CD14-positive monocyte (primary cell): ENCODE measurements at regions not wholly inside any gene's neighbourhood (a gene's known extent, or its start where the extent isn't known, plus 50 kb on each side); places are given as distances from the start of the nearest gene placed in this dataset.
A peak's percentile ranks its signal among the peaks of the same experiment; 100 is the strongest.

Source experiments
- DNase-seq, 3 donors: peaks; one replicate each; pipeline ENCODE4 v3.0.0-alpha.2; 2011 to 2022
- H2AFZ ChIP-seq: 2 replicates; pipeline ENCODE4 v1.6.0; 2012; ENCODE audit warnings: mild to moderate bottlenecking, low read depth, low read length, inconsistent platforms; ENCODE audit not compliant: insufficient read depth, poor library complexity, severe bottlenecking
- H3K27ac ChIP-seq, 2 donors: 1 replicate in 1 of 2; 2 replicates in 1 of 2; pipeline ENCODE4 v1.5.1; 2012 to 2013; ENCODE audit warnings: low read length in 2 of 2, control low read depth in 1 of 2, inconsistent platforms in 1 of 2, low read depth in 1 of 2, mild to moderate bottlenecking in 1 of 2
- H3K27me3 ChIP-seq, 2 donors: one replicate each; pipeline versions ENCODE4 v1.6.0 to v1.6.1; 2011 to 2013; ENCODE audit warnings: low read length in 2 of 2; ENCODE audit not compliant: control insufficient read depth in 2 of 2, insufficient read depth in 2 of 2
- H3K36me3 ChIP-seq, 2 donors: replicated peaks in 1 of 2; 1 replicate in 1 of 2; 2 replicates in 1 of 2; pipeline versions ENCODE4 v1.5.1 to v1.6.1; 2012 to 2013; ENCODE audit warnings: low read length in 2 of 2, control low read depth in 1 of 2, inconsistent platforms in 1 of 2, mild to moderate bottlenecking in 1 of 2; ENCODE audit not compliant: insufficient read depth in 2 of 2, control insufficient read depth in 1 of 2
- H3K4me1 ChIP-seq, 2 donors: 1 replicate in 1 of 2; 2 replicates in 1 of 2; pipeline versions ENCODE4 v1.5.1 to v1.6.1; 2012 to 2013; ENCODE audit warnings: low read length in 2 of 2, control low read depth in 1 of 2, inconsistent platforms in 1 of 2, mild to moderate bottlenecking in 1 of 2, moderate library complexity in 1 of 2; ENCODE audit not compliant: insufficient read depth in 2 of 2, control insufficient read depth in 1 of 2
- H3K4me2 ChIP-seq: replicated peaks from 2 replicates; pipeline ENCODE3; 2012; ENCODE audit warnings: low read length, moderate library complexity, mild to moderate bottlenecking; ENCODE audit not compliant: poor library complexity, severe bottlenecking; ENCODE audit errors: extremely low read depth
- H3K4me3 ChIP-seq, 3 experiments: fragments of 200-600 bp in 1 of 3; sonication (generic) in 1 of 3; replicated peaks in 1 of 3; 1 replicate in 2 of 3; 2 replicates in 1 of 3; pipeline ENCODE4 v1.5.1; 2011 to 2013; ENCODE audit warnings: low read length in 3 of 3, mild to moderate bottlenecking in 3 of 3, control low read depth in 2 of 3, low read depth in 2 of 3, inconsistent platforms in 1 of 3, moderate library complexity in 1 of 3
- H3K79me2 ChIP-seq: 2 replicates; pipeline ENCODE4 v1.6.0; 2012; ENCODE audit warnings: mild to moderate bottlenecking, control low read depth, inconsistent platforms, low read length, moderate library complexity; ENCODE audit not compliant: insufficient read depth
- H3K9ac ChIP-seq: 2 replicates; pipeline ENCODE4 v1.6.0; 2017; ENCODE audit warnings: low read length, mild to moderate bottlenecking; ENCODE audit not compliant: insufficient read depth, poor library complexity, severe bottlenecking
- H3K9me3 ChIP-seq, 2 donors: replicated peaks in 1 of 2; 1 replicate in 1 of 2; 2 replicates in 1 of 2; pipeline versions ENCODE4 v1.5.1 to v1.6.1; 2012 to 2013; ENCODE audit warnings: low read length in 2 of 2, control low read depth in 1 of 2; ENCODE audit not compliant: control insufficient read depth in 1 of 2, insufficient read depth in 1 of 2
- H4K20me1 ChIP-seq: 2 replicates; pipeline ENCODE4 v1.6.0; 2012; ENCODE audit warnings: mild to moderate bottlenecking, low read length, control low read depth, moderate library complexity; ENCODE audit not compliant: insufficient read depth
- H3K27ac Mint-ChIP-seq, 7 donors: one replicate each; pipeline ENCODE4 v1.8.0; 2020; ENCODE audit warnings: mild to moderate bottlenecking in 7 of 7, mixed read lengths in 7 of 7, moderate library complexity in 6 of 7, inconsistent platforms in 2 of 7
- H3K27me3 Mint-ChIP-seq, 3 donors: one replicate each; pipeline ENCODE4 v1.8.0; 2021 to 2022; ENCODE audit warnings: low read depth in 3 of 3, mild to moderate bottlenecking in 3 of 3, mixed read lengths in 3 of 3, moderate library complexity in 3 of 3, inconsistent platforms in 1 of 3
- H3K36me3 Mint-ChIP-seq, 2 donors: one replicate each; pipeline ENCODE4 v1.8.0; 2020; ENCODE audit warnings: mixed read lengths in 2 of 2, inconsistent platforms in 1 of 2, mild to moderate bottlenecking in 1 of 2
- H3K4me1 Mint-ChIP-seq: one replicate; pipeline ENCODE4 v1.8.0; 2020; ENCODE audit warnings: mild to moderate bottlenecking, mixed read lengths
- H3K4me3 Mint-ChIP-seq, 2 donors: one replicate each; pipeline ENCODE4 v1.8.0; 2020; ENCODE audit warnings: mild to moderate bottlenecking in 2 of 2, mixed read lengths in 2 of 2, moderate library complexity in 1 of 2
- H3K9me3 Mint-ChIP-seq, 7 donors: one replicate each; pipeline ENCODE4 v1.8.0; 2020 to 2022; ENCODE audit warnings: mixed read lengths in 7 of 7, mild to moderate bottlenecking in 6 of 7, moderate library complexity in 6 of 7, inconsistent platforms in 2 of 7
- WGBS: methylation state at CpG from one replicate; pipeline ENCODE4 v1.1.5; 2013; ENCODE audit warnings: missing lambda C conversion rate; ENCODE audit not compliant: insufficient coverage; 5-methylcytosine and 5-hydroxymethylcytosine counted together
- intact Hi-C, 2 donors: fragments of 100-400 bp; cut with micrococcal nuclease; formaldehyde crosslinking; loops; one replicate each; pipeline versions ENCODE4 v1.15.0 to v1.15.1; 2023
- TF ChIP-seq, protein P1 (sequence below): fragments of 200-600 bp; IDR thresholded peaks from one replicate; pipeline ENCODE4 v1.8.0; 2022; ENCODE audit warnings: antibody characterized with exemption, mild to moderate bottlenecking

- intact Hi-C loops, result no loop called here
- H3K27ac ChIP-seq, result no peak overlapping the region
- H3K27me3 ChIP-seq, result no peaks in the 10 kb centered on the region
- H2AFZ ChIP-seq, result no peak overlapping the region
- 11% methylated on average over 1 of the region's 1 CpG for WGBS
- peaks cover 4 to 5% of the 10 kb centered on the region in 2 donors for H3K4me1 ChIP-seq
- no peak for DNase-seq
- no peak overlapping the region for H3K4me2 ChIP-seq
- H3K9me3 ChIP-seq, result no peaks in the 10 kb centered on the region
- H3K27me3 Mint-ChIP-seq, result peaks cover 3 to 6% (median 3%) of the 10 kb centered on the region in 3 donors
- H3K4me1 Mint-ChIP-seq, result peaks cover 11% of the 10 kb centered on the region
- H3K36me3 Mint-ChIP-seq, result no peaks in the 10 kb centered on the region
- no peak overlapping the region for H3K9ac ChIP-seq
- H3K27ac Mint-ChIP-seq, result no peak overlapping the region
- TF ChIP-seq, protein P1, sequence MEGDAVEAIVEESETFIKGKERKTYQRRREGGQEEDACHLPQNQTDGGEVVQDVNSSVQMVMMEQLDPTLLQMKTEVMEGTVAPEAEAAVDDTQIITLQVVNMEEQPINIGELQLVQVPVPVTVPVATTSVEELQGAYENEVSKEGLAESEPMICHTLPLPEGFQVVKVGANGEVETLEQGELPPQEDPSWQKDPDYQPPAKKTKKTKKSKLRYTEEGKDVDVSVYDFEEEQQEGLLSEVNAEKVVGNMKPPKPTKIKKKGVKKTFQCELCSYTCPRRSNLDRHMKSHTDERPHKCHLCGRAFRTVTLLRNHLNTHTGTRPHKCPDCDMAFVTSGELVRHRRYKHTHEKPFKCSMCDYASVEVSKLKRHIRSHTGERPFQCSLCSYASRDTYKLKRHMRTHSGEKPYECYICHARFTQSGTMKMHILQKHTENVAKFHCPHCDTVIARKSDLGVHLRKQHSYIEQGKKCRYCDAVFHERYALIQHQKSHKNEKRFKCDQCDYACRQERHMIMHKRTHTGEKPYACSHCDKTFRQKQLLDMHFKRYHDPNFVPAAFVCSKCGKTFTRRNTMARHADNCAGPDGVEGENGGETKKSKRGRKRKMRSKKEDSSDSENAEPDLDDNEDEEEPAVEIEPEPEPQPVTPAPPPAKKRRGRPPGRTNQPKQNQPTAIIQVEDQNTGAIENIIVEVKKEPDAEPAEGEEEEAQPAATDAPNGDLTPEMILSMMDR, result no peak
- no peak overlapping the region for H3K4me3 Mint-ChIP-seq
- H3K79me2 ChIP-seq, result no peaks in the 10 kb centered on the region
- H3K36me3 ChIP-seq, result no peaks in the 10 kb centered on the region
- no peaks in the 10 kb centered on the region for H4K20me1 ChIP-seq
- no peak overlapping the region for H3K4me3 ChIP-seq
- H3K9me3 Mint-ChIP-seq, result peaks cover 4 to 16% (median 5%) of the 10 kb centered on the region in 7 donors
These were observed 417.7 kb downstream of the ENC1 start for GRCh38 chr5:74222806-74223205.

DNA sequence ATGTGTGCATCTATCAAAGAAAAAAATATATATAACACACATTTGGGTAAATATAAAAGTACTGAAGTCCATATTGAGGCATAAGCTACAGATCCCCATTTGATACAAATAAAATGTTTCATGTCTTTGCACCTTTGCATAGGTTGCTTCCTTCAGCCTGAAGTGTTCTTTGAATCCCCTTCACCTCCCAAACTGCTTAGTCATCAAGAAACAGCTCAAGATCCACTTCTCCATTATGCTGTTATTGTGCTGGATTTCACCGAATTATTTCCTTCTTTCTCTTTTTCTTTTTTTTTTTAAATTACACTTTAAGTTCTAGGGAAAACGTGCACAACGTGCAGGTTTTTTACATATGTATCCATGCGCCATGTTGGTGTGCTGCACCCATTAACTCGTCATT lies 419.1 kb downstream of the ENC1 start:
- peak overlapping the region in 2 of 7 donors; percentile 66 to 71 for H3K27ac Mint-ChIP-seq
- peak in 1 of 3 donors; percentile 15 for DNase-seq
- no peak overlapping the region for H3K27ac ChIP-seq
- no peaks in the 10 kb centered on the region for H3K9me3 ChIP-seq
- no peak overlapping the region for H3K4me3 ChIP-seq
- no peak overlapping the region for H3K4me3 Mint-ChIP-seq
- H3K4me1 ChIP-seq, result peaks cover 4 to 5% of the 10 kb centered on the region in 2 donors
- no peak overlapping the region for H3K9ac ChIP-seq
- no peaks in the 10 kb centered on the region for H3K36me3 ChIP-seq
- peaks cover 0 to 6% (median 3%) of the 10 kb centered on the region in 3 donors for H3K27me3 Mint-ChIP-seq
- H3K36me3 Mint-ChIP-seq, result no peaks in the 10 kb centered on the region
- H3K79me2 ChIP-seq, result no peaks in the 10 kb centered on the region
- peaks cover 11% of the 10 kb centered on the region for H3K4me1 Mint-ChIP-seq
- intact Hi-C loops, result no loop called here
- H3K9me3 Mint-ChIP-seq, result peaks cover 4 to 16% (median 5%) of the 10 kb centered on the region in 7 donors
- no peak overlapping the region for H2AFZ ChIP-seq
- no peaks in the 10 kb centered on the region for H4K20me1 ChIP-seq
- H3K27me3 ChIP-seq, result no peaks in the 10 kb centered on the region
- TF ChIP-seq, protein P1, result no peak
- no CpG with 5 or more reads among the region's 5 CpGs for WGBS
- H3K4me2 ChIP-seq, result no peak overlapping the region
